Activated CD4-positive, alpha-beta T cell treated with anti-CD3 and anti-CD28 coated beads, Interleukin-2, amount 10 ng/mL, durations not matched to agents 7 days and 5 days (primary cell): ENCODE measurements at regions not wholly inside any gene's neighbourhood (a gene's known extent, or its start where the extent isn't known, plus 50 kb on each side); places are given as distances from the start of the nearest gene placed in this dataset.

Experiments
- CTCF ChIA-PET: fragments of 350-600 bp; sonication (Branson Sonifier 250); formaldehyde crosslinking; loops from one replicate; lab custom pipeline; 2021; ENCODE audit warnings: antibody characterized with exemption; lab: Charles Lee
- POLR2A ChIA-PET: fragments of 350-600 bp; sonication (Branson Sonifier 250); formaldehyde crosslinking; loops from one replicate; lab custom pipeline; 2021; ENCODE audit warnings: antibody characterized with exemption; lab: Charles Lee
- DNase-seq: peaks from one replicate; pipeline ENCODE4 v3.0.0-alpha.2; 2020
- H3K27ac Mint-ChIP-seq: one replicate; pipeline ENCODE4 v1.8.0; 2021; ENCODE audit warnings: mild to moderate bottlenecking, moderate library complexity, mixed read lengths
- H3K27me3 Mint-ChIP-seq: one replicate; pipeline ENCODE4 v1.8.0; 2021; ENCODE audit warnings: mixed read lengths
- H3K36me3 Mint-ChIP-seq: one replicate; pipeline ENCODE4 v1.8.0; 2021; ENCODE audit warnings: low read depth, mixed read lengths
- H3K4me1 Mint-ChIP-seq: one replicate; pipeline ENCODE4 v1.8.0; 2021; ENCODE audit warnings: mixed read lengths
- H3K4me3 Mint-ChIP-seq: one replicate; pipeline ENCODE4 v1.8.0; 2021; ENCODE audit warnings: mild to moderate bottlenecking, moderate library complexity, mixed read lengths
- H3K9me3 Mint-ChIP-seq: one replicate; pipeline ENCODE4 v1.8.0; 2021; ENCODE audit warnings: mixed read lengths

- ChIA-PET POLR2A (no interaction called here), CTCF (no interaction called here)
- H3K4me1 Mint-ChIP-seq: no peaks in the 10 kb centered on the region
- no peak for DNase-seq
- no peaks in the 10 kb centered on the region for H3K9me3 Mint-ChIP-seq
- H3K27me3 Mint-ChIP-seq: no peaks in the 10 kb centered on the region
- H3K4me3 Mint-ChIP-seq: no peak overlapping the region
- H3K36me3 Mint-ChIP-seq: no peaks in the 10 kb centered on the region
- no peak overlapping the region for H3K27ac Mint-ChIP-seq
Measured at GRCh38 chr5:8520917-8521316, 652.0 kb downstream of the MTRR start.

GRCh38 chr5:8521991-8522390 is 653.0 kb downstream of the MTRR start:
- ChIA-PET POLR2A (no interaction called here), CTCF (no interaction called here)
- DNase-seq: no peak
- H3K4me1 Mint-ChIP-seq: no peaks in the 10 kb centered on the region
- no peak overlapping the region for H3K27ac Mint-ChIP-seq
- H3K27me3 Mint-ChIP-seq: no peaks in the 10 kb centered on the region
- H3K36me3 Mint-ChIP-seq: no peaks in the 10 kb centered on the region
- H3K4me3 Mint-ChIP-seq: no peak overlapping the region
- no peaks in the 10 kb centered on the region for H3K9me3 Mint-ChIP-seq

- no peaks in the 10 kb centered on the region for H3K36me3 Mint-ChIP-seq
- H3K4me3 Mint-ChIP-seq: no peak overlapping the region
- ChIA-PET CTCF (no interaction called here), POLR2A (no interaction called here)
- H3K27ac Mint-ChIP-seq: no peak overlapping the region
- H3K4me1 Mint-ChIP-seq: no peaks in the 10 kb centered on the region
- no peaks in the 10 kb centered on the region for H3K27me3 Mint-ChIP-seq
- no peaks in the 10 kb centered on the region for H3K9me3 Mint-ChIP-seq
- no peak for DNase-seq
Measured at GRCh38 chr5:8522646-8523045, 653.7 kb downstream of the MTRR start.

- Mint-ChIP-seq H3K36me3 (no peaks in the 10 kb centered on the region), H3K9me3 (no peaks in the 10 kb centered on the region), H3K4me3 (no peak overlapping the region), H3K27me3 (no peaks in the 10 kb centered on the region), H3K4me1 (no peaks in the 10 kb centered on the region), H3K27ac (no peak overlapping the region)
- ChIA-PET POLR2A (no interaction called here), CTCF (interaction anchor here (0.5 kb wide), 1 partner anchor 1537 kb away, joined by 6 read pairs; no protein-coding TSS in a partner anchor)
- DNase-seq: no peak
Measured at GRCh38 chr5:8523501-8523900, 654.6 kb downstream of the MTRR start.

DNA sequence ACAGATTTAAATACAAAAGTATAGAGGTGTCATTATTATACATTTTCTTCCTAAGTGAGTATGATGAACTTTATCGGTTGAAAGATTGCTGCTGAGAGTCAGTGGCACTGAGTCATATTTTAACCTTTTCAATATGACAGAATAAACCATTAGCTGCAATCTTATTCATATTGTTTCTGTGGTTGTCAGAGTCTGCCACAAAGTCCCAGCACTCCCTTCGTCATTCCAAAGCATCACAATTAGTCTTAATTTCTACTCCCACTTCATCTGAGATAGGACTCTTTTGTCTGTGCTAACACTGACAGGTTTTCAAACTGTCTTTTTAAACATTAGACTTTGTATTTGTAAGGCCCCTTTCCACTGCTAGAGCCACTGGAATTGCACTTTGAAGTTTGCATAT is 656.9 kb downstream of the MTRR start:
- H3K27ac Mint-ChIP-seq: no peak overlapping the region
- no peaks in the 10 kb centered on the region for H3K36me3 Mint-ChIP-seq
- POLR2A ChIA-PET: no interaction called here
- no peak overlapping the region for H3K4me3 Mint-ChIP-seq
- H3K9me3 Mint-ChIP-seq: no peaks in the 10 kb centered on the region
- CTCF ChIA-PET: no interaction called here
- no peaks in the 10 kb centered on the region for H3K4me1 Mint-ChIP-seq
- H3K27me3 Mint-ChIP-seq: no peaks in the 10 kb centered on the region
- no peak for DNase-seq

GRCh38 chr5:8528106-8528505 is 659.2 kb downstream of the MTRR start:
- no peaks in the 10 kb centered on the region for H3K4me1 Mint-ChIP-seq
- ChIA-PET POLR2A (no interaction called here), CTCF (no interaction called here)
- H3K4me3 Mint-ChIP-seq: no peak overlapping the region
- DNase-seq: no peak
- H3K27me3 Mint-ChIP-seq: no peaks in the 10 kb centered on the region
- H3K27ac Mint-ChIP-seq: no peak overlapping the region
- H3K9me3 Mint-ChIP-seq: no peaks in the 10 kb centered on the region
- H3K36me3 Mint-ChIP-seq: no peaks in the 10 kb centered on the region

GRCh38 chr5:8538821-8539220 is 669.9 kb downstream of the MTRR start:
- H3K4me1 Mint-ChIP-seq: no peaks in the 10 kb centered on the region

GRCh38 chr5:8540317-8540716 is 671.4 kb downstream of the MTRR start:
- Mint-ChIP-seq H3K27ac (no peak overlapping the region), H3K4me1 (no peaks in the 10 kb centered on the region), H3K4me3 (no peak overlapping the region), H3K27me3 (no peaks in the 10 kb centered on the region), H3K9me3 (no peaks in the 10 kb centered on the region), H3K36me3 (no peaks in the 10 kb centered on the region)
- CTCF ChIA-PET: no interaction called here
- no peak for DNase-seq
- POLR2A ChIA-PET: no interaction called here

More at GRCh38 chr5:8538821-8539220, 669.9 kb downstream of the MTRR start:
- no peak overlapping the region for H3K27ac Mint-ChIP-seq
- ChIA-PET POLR2A (no interaction called here), CTCF (no interaction called here)
- H3K9me3 Mint-ChIP-seq: no peaks in the 10 kb centered on the region
- H3K27me3 Mint-ChIP-seq: no peaks in the 10 kb centered on the region
- H3K4me3 Mint-ChIP-seq: no peak overlapping the region
- DNase-seq: no peak
- no peaks in the 10 kb centered on the region for H3K36me3 Mint-ChIP-seq

GRCh38 chr5:8550921-8551320 is 682.0 kb downstream of the MTRR start:
- no peak overlapping the region for H3K27ac Mint-ChIP-seq

DNA sequence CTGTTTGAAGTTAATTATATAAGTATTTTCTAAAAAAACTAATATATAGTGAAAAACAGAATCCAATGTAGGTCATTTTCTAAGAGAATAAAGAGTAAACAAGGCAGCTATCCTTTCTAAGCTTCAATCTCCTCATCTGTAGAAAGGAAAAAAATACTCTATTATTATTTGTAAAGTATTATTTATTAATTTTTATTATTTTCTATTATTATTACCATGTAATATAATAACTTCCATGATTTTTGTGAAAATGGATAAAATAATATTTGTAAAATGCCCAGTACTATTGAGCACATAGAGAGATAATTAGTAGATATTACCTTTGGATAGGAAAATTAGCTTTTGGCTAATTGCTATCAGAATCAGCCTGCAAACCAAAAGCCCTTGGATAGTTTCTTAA is 684.4 kb downstream of the MTRR start:
- Mint-ChIP-seq H3K4me3 (no peak overlapping the region), H3K27me3 (no peaks in the 10 kb centered on the region), H3K4me1 (no peaks in the 10 kb centered on the region), H3K36me3 (no peaks in the 10 kb centered on the region), H3K27ac (no peak overlapping the region), H3K9me3 (peaks cover 3% of the 10 kb centered on the region)
- ChIA-PET POLR2A (no interaction called here), CTCF (no interaction called here)
- DNase-seq: no peak

More at GRCh38 chr5:8550921-8551320, 682.0 kb downstream of the MTRR start:
- POLR2A ChIA-PET: no interaction called here
- DNase-seq: no peak
- Mint-ChIP-seq H3K4me3 (no peak overlapping the region), H3K4me1 (no peaks in the 10 kb centered on the region), H3K36me3 (no peaks in the 10 kb centered on the region), H3K27me3 (no peaks in the 10 kb centered on the region), H3K9me3 (peaks cover 3% of the 10 kb centered on the region)
- CTCF ChIA-PET: no interaction called here

DNA sequence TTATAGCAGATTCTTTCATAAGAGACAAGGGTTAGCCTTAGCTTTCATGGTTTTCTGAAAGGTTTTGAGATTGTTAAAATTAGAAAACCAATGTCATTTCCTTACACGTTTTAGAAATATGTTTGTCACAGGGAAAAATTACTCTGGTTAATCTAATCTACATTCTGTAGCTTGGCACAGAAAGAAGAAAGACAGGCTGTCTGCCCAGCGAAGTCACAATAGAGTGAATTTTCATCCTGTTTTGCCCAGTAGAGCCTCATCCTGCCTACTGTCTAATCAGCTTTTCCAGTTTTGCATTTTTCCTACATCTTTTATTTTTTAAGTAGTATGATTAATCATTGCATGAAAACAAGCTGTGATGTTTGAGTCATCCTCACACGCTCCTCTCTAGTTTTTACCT is 688.8 kb downstream of the MTRR start:
- no peak overlapping the region for H3K27ac Mint-ChIP-seq
- ChIA-PET CTCF (no interaction called here), POLR2A (no interaction called here)
- peaks cover 3% of the 10 kb centered on the region for H3K9me3 Mint-ChIP-seq
- no peak overlapping the region for H3K4me3 Mint-ChIP-seq
- no peaks in the 10 kb centered on the region for H3K36me3 Mint-ChIP-seq
- no peaks in the 10 kb centered on the region for H3K4me1 Mint-ChIP-seq
- no peak for DNase-seq
- no peaks in the 10 kb centered on the region for H3K27me3 Mint-ChIP-seq

- no peak for DNase-seq
Measured at GRCh38 chr5:8560776-8561175, 691.8 kb downstream of the MTRR start.

GRCh38 chr5:8561224-8561840 is 692.4 kb downstream of the MTRR start:
- no peaks in the 10 kb centered on the region for H3K36me3 Mint-ChIP-seq
- H3K4me3 Mint-ChIP-seq: no peak overlapping the region
- DNase-seq: no peak
- H3K27me3 Mint-ChIP-seq: no peaks in the 10 kb centered on the region
- H3K27ac Mint-ChIP-seq: no peak overlapping the region
- H3K9me3 Mint-ChIP-seq: no peaks in the 10 kb centered on the region
- POLR2A ChIA-PET: no interaction called here
- CTCF ChIA-PET: interaction anchor here (0.6 kb wide), 1 partner anchor 216 kb away, joined by 3 read pairs; no protein-coding TSS in a partner anchor
- H3K4me1 Mint-ChIP-seq: no peaks in the 10 kb centered on the region

More at GRCh38 chr5:8560776-8561175, 691.8 kb downstream of the MTRR start:
- no peak overlapping the region for H3K4me3 Mint-ChIP-seq
- no peaks in the 10 kb centered on the region for H3K4me1 Mint-ChIP-seq
- POLR2A ChIA-PET: no interaction called here
- no peaks in the 10 kb centered on the region for H3K27me3 Mint-ChIP-seq
- no peaks in the 10 kb centered on the region for H3K36me3 Mint-ChIP-seq
- H3K9me3 Mint-ChIP-seq: no peaks in the 10 kb centered on the region
- H3K27ac Mint-ChIP-seq: no peak overlapping the region
- CTCF ChIA-PET: interaction anchor here (0.6 kb wide), 1 partner anchor 217 kb away, joined by 3 read pairs; no protein-coding TSS in a partner anchor

GRCh38 chr5:8561854-8562253 is 692.9 kb downstream of the MTRR start:
- Mint-ChIP-seq H3K4me3 (no peak overlapping the region), H3K4me1 (no peaks in the 10 kb centered on the region), H3K27ac (no peak overlapping the region), H3K27me3 (no peaks in the 10 kb centered on the region), H3K36me3 (no peaks in the 10 kb centered on the region), H3K9me3 (no peaks in the 10 kb centered on the region)
- no peak for DNase-seq
- CTCF ChIA-PET: no interaction called here
- POLR2A ChIA-PET: no interaction called here
